ENCODE measurements at regions not wholly inside any gene's neighbourhood (a gene's known extent, or its start where the extent isn't known, plus 50 kb on each side); places are given as distances from the start of the nearest gene placed in this dataset.

DNA sequence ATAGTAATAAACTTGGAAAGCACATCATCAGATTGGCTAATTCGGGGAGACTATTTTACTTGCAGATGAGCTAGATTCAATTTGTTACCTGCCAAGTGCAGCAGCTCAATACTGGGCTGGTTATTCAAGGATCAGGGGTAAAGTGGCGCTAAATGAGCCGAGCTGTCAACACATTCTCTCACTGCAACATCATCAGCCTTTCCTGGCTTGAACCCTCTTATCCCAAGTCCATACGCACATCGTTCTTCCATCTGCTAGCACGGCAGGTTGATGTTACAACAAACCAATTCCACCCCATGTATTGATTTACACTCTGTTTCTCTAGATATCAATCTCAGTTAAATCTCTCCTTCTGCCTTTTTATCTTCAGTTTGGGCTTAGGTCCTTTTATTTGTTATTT is 2101.5 kb upstream of the AGA start:
- Histone ChIP-seq H3K9me3 (ENCODE audit: control insufficient read depth in 3 of 3, low read length in 3 of 3) (no peaks in the 10 kb centered on the region), H3K27ac (ENCODE audit: low read depth, low read length) (no peak overlapping the region), H3K4me3 (ENCODE audit: low read length in 3 of 3) (no peak overlapping the region), H3K27me3 (ENCODE audit: control insufficient read depth in 3 of 3, insufficient read depth in 3 of 3, low read length in 3 of 3) (no peaks in the 10 kb centered on the region), H3K36me3 (ENCODE audit: control insufficient read depth in 3 of 3, insufficient read depth in 3 of 3, low read length in 3 of 3) (no peaks in the 10 kb centered on the region), H3K9ac (ENCODE audit: low read depth in 1 of 3, low read length in 3 of 3) (no peak overlapping the region), H3K4me1 (ENCODE audit: control insufficient read depth in 3 of 3, insufficient read depth in 3 of 3, low read length in 3 of 3) (no peaks in the 10 kb centered on the region)

DNA sequence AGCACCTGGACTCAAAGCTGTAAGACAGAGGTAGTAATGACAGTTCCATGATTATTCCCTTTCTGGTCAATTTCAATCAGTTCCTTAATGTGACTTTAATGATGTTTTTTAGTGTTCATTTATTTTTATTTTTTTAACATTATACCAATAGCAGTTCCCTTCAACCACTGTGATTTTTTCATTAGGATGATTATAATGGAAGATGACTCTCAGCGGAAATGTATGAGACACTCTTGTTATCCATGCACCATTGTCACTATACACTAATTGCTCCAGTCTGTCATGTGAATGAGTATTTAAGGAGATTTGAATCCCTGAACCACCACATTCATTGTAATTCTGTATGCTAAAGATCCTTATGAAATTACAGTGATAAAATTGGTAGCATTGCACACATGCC is 2102.3 kb upstream of the AGA start:
- H3K27ac ChIP-seq (ENCODE audit: low read depth, low read length): no peak overlapping the region
- no peaks in the 10 kb centered on the region for H3K36me3 ChIP-seq (ENCODE audit: control insufficient read depth in 3 of 3, insufficient read depth in 3 of 3, low read length in 3 of 3)
- H3K4me1 ChIP-seq (ENCODE audit: control insufficient read depth in 3 of 3, insufficient read depth in 3 of 3, low read length in 3 of 3): no peaks in the 10 kb centered on the region
- H3K9ac ChIP-seq (ENCODE audit: low read depth in 1 of 3, low read length in 3 of 3): no peak overlapping the region
- no peak overlapping the region for H3K4me3 ChIP-seq (ENCODE audit: low read length in 3 of 3)
- H3K9me3 ChIP-seq (ENCODE audit: control insufficient read depth in 3 of 3, low read length in 3 of 3): no peaks in the 10 kb centered on the region
- no peaks in the 10 kb centered on the region for H3K27me3 ChIP-seq (ENCODE audit: control insufficient read depth in 3 of 3, insufficient read depth in 3 of 3, low read length in 3 of 3)

DNA sequence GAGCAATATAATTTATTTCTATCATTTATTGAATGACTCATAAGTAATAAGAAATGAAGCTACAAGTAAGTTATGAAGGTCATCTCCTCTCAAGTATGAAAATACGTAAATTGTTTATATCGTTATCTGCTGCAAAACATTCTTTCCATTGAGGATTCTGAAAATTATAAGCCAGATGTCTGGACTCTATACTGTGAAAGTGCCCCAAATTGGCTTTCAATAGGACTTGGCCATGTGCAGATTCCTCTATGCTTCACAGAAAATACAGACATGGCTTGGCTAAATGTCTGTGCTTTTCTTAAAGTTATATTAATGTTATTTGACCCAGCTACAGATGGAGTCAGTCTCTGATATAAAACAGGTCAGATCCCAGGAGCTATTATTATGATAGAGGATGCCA is 2109.9 kb upstream of the AGA start:
- Histone ChIP-seq H3K9me3 (ENCODE audit: control insufficient read depth in 3 of 3, low read length in 3 of 3) (no peaks in the 10 kb centered on the region), H3K4me3 (ENCODE audit: low read length in 3 of 3) (no peak overlapping the region), H3K36me3 (ENCODE audit: control insufficient read depth in 3 of 3, insufficient read depth in 3 of 3, low read length in 3 of 3) (no peaks in the 10 kb centered on the region), H3K27ac (ENCODE audit: low read depth, low read length) (no peak overlapping the region), H3K4me1 (ENCODE audit: control insufficient read depth in 3 of 3, insufficient read depth in 3 of 3, low read length in 3 of 3) (no peaks in the 10 kb centered on the region), H3K9ac (ENCODE audit: low read depth in 1 of 3, low read length in 3 of 3) (no peak overlapping the region), H3K27me3 (ENCODE audit: control insufficient read depth in 3 of 3, insufficient read depth in 3 of 3, low read length in 3 of 3) (no peaks in the 10 kb centered on the region)

DNA sequence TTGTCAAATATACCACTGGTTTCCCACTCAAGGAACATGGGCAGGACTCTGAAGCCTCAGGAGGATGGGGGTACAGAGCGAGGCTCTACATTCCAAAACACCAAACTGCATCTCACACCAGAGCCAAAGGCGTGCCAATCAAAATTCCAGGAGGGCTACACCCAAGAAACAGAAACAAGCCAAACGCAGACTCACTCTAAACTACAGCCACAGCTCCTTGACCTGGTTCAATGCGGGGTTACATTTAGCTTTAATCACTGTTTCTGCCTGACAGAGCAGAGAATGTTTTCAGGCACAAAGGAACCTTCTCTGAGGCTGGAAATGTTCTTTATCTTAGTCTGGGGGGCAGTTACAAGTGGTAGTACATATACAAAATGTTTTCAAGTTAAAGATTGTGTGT is 2121.5 kb upstream of the AGA start:
- Histone ChIP-seq H3K4me3 (ENCODE audit: low read length in 3 of 3) (no peak overlapping the region), H3K27ac (ENCODE audit: low read depth, low read length) (no peak overlapping the region), H3K4me1 (ENCODE audit: control insufficient read depth in 3 of 3, insufficient read depth in 3 of 3, low read length in 3 of 3) (no peaks in the 10 kb centered on the region), H3K36me3 (ENCODE audit: control insufficient read depth in 3 of 3, insufficient read depth in 3 of 3, low read length in 3 of 3) (no peaks in the 10 kb centered on the region), H3K9me3 (ENCODE audit: control insufficient read depth in 3 of 3, low read length in 3 of 3) (no peaks in the 10 kb centered on the region), H3K27me3 (ENCODE audit: control insufficient read depth in 3 of 3, insufficient read depth in 3 of 3, low read length in 3 of 3) (no peaks in the 10 kb centered on the region), H3K9ac (ENCODE audit: low read depth in 1 of 3, low read length in 3 of 3) (no peak overlapping the region)

DNA sequence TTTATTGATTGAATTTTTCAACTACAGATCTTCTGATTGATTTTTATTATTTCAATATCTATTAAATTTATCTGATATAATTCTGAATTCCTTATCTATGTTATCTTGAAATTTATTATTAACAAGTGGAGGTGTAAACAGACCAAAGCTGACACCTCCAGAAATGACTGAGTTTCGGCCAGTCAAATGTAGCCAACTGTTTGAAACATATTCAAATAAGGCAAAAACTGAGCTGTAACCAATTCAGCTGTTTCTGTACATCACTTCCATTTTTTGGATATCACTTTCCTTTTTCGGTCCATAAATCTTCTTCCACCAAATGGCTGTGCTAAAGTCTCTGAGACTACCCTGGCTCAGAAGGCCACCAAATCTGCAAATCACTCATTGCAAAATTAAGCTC is 2127.3 kb upstream of the AGA start:
- Histone ChIP-seq H3K27me3 (ENCODE audit: control insufficient read depth in 3 of 3, insufficient read depth in 3 of 3, low read length in 3 of 3) (no peaks in the 10 kb centered on the region), H3K9me3 (ENCODE audit: control insufficient read depth in 3 of 3, low read length in 3 of 3) (peaks cover 0 to 3% (median 0%) of the 10 kb centered on the region in 3 donors), H3K4me3 (ENCODE audit: low read length in 3 of 3) (no peak overlapping the region), H3K9ac (ENCODE audit: low read depth in 1 of 3, low read length in 3 of 3) (no peak overlapping the region), H3K27ac (ENCODE audit: low read depth, low read length) (no peak overlapping the region), H3K4me1 (ENCODE audit: control insufficient read depth in 3 of 3, insufficient read depth in 3 of 3, low read length in 3 of 3) (no peaks in the 10 kb centered on the region), H3K36me3 (ENCODE audit: control insufficient read depth in 3 of 3, insufficient read depth in 3 of 3, low read length in 3 of 3) (no peaks in the 10 kb centered on the region)

DNA sequence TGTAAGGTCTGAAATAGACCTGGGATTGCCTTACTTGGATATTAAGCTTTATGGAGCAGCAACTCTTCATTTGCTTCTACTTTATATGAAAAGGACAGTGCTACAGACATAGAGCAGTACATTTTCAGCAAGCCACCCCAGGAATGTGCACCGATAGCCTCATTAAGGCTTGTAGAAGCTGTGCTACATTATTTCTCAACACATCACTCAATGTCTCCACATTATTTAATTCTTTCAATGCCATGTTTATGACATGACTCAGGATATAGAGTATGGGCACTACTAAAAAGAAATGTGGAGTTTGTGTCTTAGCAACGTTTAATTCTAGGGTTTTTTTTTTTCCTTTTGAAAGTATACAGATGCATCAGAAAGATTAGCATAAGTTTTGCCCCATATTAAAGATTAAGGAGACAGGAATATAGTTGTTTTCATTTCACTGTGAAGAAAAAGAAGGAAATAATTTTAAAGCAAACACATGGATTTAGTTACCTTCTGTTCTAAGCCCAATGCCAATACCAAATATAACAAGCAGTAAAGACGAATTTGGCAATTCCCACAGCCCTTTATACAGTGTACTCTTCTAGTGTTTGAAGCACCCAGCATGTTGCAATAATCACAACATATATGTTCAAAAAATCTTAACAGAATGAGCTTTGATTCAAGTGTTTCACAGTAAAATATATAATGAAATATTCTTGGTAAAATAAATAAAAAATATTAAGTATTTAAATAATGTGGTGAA is 2140.1 kb upstream of the AGA start:
- no peaks in the 10 kb centered on the region for H3K9me3 ChIP-seq (ENCODE audit: control insufficient read depth in 3 of 3, low read length in 3 of 3)
- H3K27ac ChIP-seq (ENCODE audit: low read depth, low read length): no peak overlapping the region
- H3K4me1 ChIP-seq (ENCODE audit: control insufficient read depth in 3 of 3, insufficient read depth in 3 of 3, low read length in 3 of 3): no peaks in the 10 kb centered on the region
- no peak overlapping the region for H3K9ac ChIP-seq (ENCODE audit: low read depth in 1 of 3, low read length in 3 of 3)
- H3K4me3 ChIP-seq (ENCODE audit: low read length in 3 of 3): no peak overlapping the region
- H3K27me3 ChIP-seq (ENCODE audit: control insufficient read depth in 3 of 3, insufficient read depth in 3 of 3, low read length in 3 of 3): no peaks in the 10 kb centered on the region
- H3K36me3 ChIP-seq (ENCODE audit: control insufficient read depth in 3 of 3, insufficient read depth in 3 of 3, low read length in 3 of 3): no peaks in the 10 kb centered on the region

DNA sequence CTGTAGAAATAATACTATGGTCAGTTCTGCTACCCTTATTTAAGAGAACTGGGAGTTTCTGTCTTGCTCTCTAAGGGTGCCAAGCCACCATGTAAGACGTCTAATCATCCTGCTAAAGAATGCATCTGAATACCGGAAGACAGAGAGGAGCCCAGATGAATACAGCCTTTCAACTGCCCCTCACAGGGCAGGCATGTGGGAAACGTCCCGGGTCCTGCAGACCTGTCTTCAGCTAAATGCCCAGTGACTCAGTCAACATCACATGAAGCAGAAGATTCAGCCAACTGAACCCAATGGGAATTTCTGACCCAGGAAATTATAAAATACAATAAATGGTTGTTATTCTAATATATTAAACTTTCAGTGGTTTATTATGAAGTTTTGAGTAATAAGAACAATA is 2141.0 kb upstream of the AGA start:
- Histone ChIP-seq H3K36me3 (ENCODE audit: control insufficient read depth in 3 of 3, insufficient read depth in 3 of 3, low read length in 3 of 3) (no peaks in the 10 kb centered on the region), H3K9me3 (ENCODE audit: control insufficient read depth in 3 of 3, low read length in 3 of 3) (no peaks in the 10 kb centered on the region), H3K27ac (ENCODE audit: low read depth, low read length) (no peak overlapping the region), H3K4me3 (ENCODE audit: low read length in 3 of 3) (no peak overlapping the region), H3K4me1 (ENCODE audit: control insufficient read depth in 3 of 3, insufficient read depth in 3 of 3, low read length in 3 of 3) (no peaks in the 10 kb centered on the region), H3K9ac (ENCODE audit: low read depth in 1 of 3, low read length in 3 of 3) (no peak overlapping the region), H3K27me3 (ENCODE audit: control insufficient read depth in 3 of 3, insufficient read depth in 3 of 3, low read length in 3 of 3) (no peaks in the 10 kb centered on the region)

DNA sequence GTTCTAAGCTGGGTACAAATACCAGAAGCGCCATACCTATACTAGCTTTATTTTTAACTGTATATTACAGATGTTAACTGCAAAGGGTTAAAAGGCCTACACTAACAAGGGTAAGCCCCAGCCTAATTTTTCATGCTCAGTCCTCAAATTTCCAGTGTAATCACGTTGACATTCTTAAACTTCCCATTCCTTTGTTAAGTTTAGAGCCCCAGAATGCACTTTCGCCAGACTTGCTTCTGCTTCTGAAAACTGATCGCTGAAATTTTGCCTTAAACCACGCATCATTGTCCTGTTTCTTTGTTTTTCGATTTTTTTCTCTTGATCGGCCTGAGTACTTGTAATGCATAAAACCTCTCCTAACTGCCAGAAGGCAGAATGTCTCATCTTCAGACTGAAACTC is 2141.9 kb upstream of the AGA start:
- Histone ChIP-seq H3K4me3 (ENCODE audit: low read length in 3 of 3) (no peak overlapping the region), H3K9ac (ENCODE audit: low read depth in 1 of 3, low read length in 3 of 3) (no peak overlapping the region), H3K27ac (ENCODE audit: low read depth, low read length) (no peak overlapping the region), H3K36me3 (ENCODE audit: control insufficient read depth in 3 of 3, insufficient read depth in 3 of 3, low read length in 3 of 3) (no peaks in the 10 kb centered on the region), H3K4me1 (ENCODE audit: control insufficient read depth in 3 of 3, insufficient read depth in 3 of 3, low read length in 3 of 3) (no peaks in the 10 kb centered on the region), H3K27me3 (ENCODE audit: control insufficient read depth in 3 of 3, insufficient read depth in 3 of 3, low read length in 3 of 3) (no peaks in the 10 kb centered on the region), H3K9me3 (ENCODE audit: control insufficient read depth in 3 of 3, low read length in 3 of 3) (no peaks in the 10 kb centered on the region)

DNA sequence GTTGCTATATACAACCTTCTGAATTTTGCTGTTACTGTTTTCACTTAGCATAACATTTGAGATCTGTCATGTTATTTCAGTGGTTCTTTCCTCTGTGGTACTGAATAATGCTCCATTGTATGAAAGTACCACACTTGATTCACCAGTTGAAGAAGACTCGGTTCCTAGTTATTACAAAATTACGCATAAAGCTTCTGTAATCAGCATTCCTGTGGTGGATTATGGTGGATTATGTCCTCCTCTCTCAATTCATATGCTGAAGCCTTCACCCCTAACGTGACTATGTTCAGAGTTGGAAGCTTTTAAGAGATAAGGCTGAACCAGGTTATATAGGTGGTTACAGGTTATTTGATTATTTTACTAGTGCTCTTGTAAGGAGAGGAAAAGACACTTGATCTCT is 2143.5 kb upstream of the AGA start:
- H3K9ac ChIP-seq (ENCODE audit: low read depth in 1 of 3, low read length in 3 of 3): no peak overlapping the region
- H3K9me3 ChIP-seq (ENCODE audit: control insufficient read depth in 3 of 3, low read length in 3 of 3): no peaks in the 10 kb centered on the region
- no peaks in the 10 kb centered on the region for H3K36me3 ChIP-seq (ENCODE audit: control insufficient read depth in 3 of 3, insufficient read depth in 3 of 3, low read length in 3 of 3)
- H3K4me3 ChIP-seq (ENCODE audit: low read length in 3 of 3): no peak overlapping the region
- no peak overlapping the region for H3K27ac ChIP-seq (ENCODE audit: low read depth, low read length)
- no peaks in the 10 kb centered on the region for H3K27me3 ChIP-seq (ENCODE audit: control insufficient read depth in 3 of 3, insufficient read depth in 3 of 3, low read length in 3 of 3)
- no peaks in the 10 kb centered on the region for H3K4me1 ChIP-seq (ENCODE audit: control insufficient read depth in 3 of 3, insufficient read depth in 3 of 3, low read length in 3 of 3)

DNA sequence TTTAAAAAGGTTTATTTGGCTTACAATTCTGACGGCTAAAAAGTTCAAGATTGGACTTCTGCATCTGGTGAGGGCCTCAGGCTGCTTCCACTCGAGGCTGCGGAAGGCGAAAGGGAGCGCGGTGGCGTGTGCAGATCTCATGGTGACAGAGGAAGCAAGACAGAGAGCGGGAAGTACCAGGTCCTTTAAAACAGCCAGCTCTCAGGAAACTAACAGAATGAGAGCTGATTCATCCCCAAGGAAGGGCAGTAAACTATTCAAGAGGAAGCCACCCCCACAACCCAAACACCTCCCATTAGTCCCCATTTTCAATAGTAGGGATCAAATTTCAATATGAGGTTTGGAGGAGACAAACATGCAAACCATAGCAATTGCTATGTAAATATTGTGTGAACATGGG is 2144.2 kb upstream of the AGA start:
- Histone ChIP-seq H3K9me3 (ENCODE audit: control insufficient read depth in 3 of 3, low read length in 3 of 3) (no peaks in the 10 kb centered on the region), H3K4me1 (ENCODE audit: control insufficient read depth in 3 of 3, insufficient read depth in 3 of 3, low read length in 3 of 3) (no peaks in the 10 kb centered on the region), H3K27ac (ENCODE audit: low read depth, low read length) (no peak overlapping the region), H3K36me3 (ENCODE audit: control insufficient read depth in 3 of 3, insufficient read depth in 3 of 3, low read length in 3 of 3) (no peaks in the 10 kb centered on the region), H3K9ac (ENCODE audit: low read depth in 1 of 3, low read length in 3 of 3) (no peak overlapping the region), H3K27me3 (ENCODE audit: control insufficient read depth in 3 of 3, insufficient read depth in 3 of 3, low read length in 3 of 3) (no peaks in the 10 kb centered on the region), H3K4me3 (ENCODE audit: low read length in 3 of 3) (no peak overlapping the region)

Measured in skeletal muscle tissue (tissue), 3 donors.